OCI-LY7 (cell line): ENCODE measurements at regions not wholly inside any gene's neighbourhood (a gene's known extent, or its start where the extent isn't known, plus 50 kb on each side); places are given as distances from the start of the nearest gene placed in this dataset.

Experiments
- BruUV-seq: library from RNA; stranded (reverse); fragments of 400-500 nt; replicated peaks from 2 replicates; lab custom pipeline; 2021; lab: Mats Ljungman, UMichigan
- CTCF ChIA-PET: fragments of 300-600 bp; sonication (Branson Sonifier 250); formaldehyde crosslinking; loops from one replicate; lab custom pipeline; 2022; ENCODE audit warnings: antibody characterized with exemption; ENCODE audit not compliant: unreplicated experiment; lab: Charles Lee
- POLR2A ChIA-PET: fragments of 300-600 bp; sonication (Branson Sonifier 250); formaldehyde crosslinking; loops from one replicate; lab custom pipeline; 2022; ENCODE audit warnings: antibody characterized with exemption; lab: Charles Lee
- DNase-seq: peaks from one replicate; pipeline ENCODE4 v3.0.0-alpha.2; 2015; ENCODE audit warnings: low spot score
- H2AFZ ChIP-seq: fragments of 200-600 bp; sonication (generic), shearing (Covaris generic); 2 replicates; pipeline ENCODE4 v1.6.1; 2014; ENCODE audit warnings: mild to moderate bottlenecking, antibody characterized with exemption, low read length, moderate library complexity
- H3K27ac ChIP-seq: fragments of 200-600 bp; sonication (generic); 2 replicates; pipeline ENCODE4 v1.5.1; 2014; ENCODE audit warnings: mixed run types, low read depth, mild to moderate bottlenecking, moderate library complexity, low read length, inconsistent platforms; ENCODE audit not compliant: poor library complexity, severe bottlenecking
- H3K36me3 ChIP-seq: fragments of 200-600 bp; sonication (generic); 2 replicates; pipeline ENCODE4 v1.6.1; 2014; ENCODE audit warnings: mild to moderate bottlenecking, antibody characterized with exemption, low read length, moderate library complexity, mixed read lengths; ENCODE audit not compliant: insufficient read depth
- H3K4me1 ChIP-seq: fragments of 200-600 bp; sonication (generic); 2 replicates; pipeline ENCODE4 v1.5.1; 2014; ENCODE audit warnings: mild to moderate bottlenecking, low read length; ENCODE audit not compliant: insufficient read depth, poor library complexity, severe bottlenecking
- H3K4me2 ChIP-seq: fragments of 200-600 bp; sonication (generic); 2 replicates; pipeline ENCODE4 v1.6.1; 2014; ENCODE audit warnings: mild to moderate bottlenecking, low read length
- H3K4me3 ChIP-seq: fragments of 200-600 bp; sonication (generic); 2 replicates; pipeline ENCODE4 v1.5.1; 2014; ENCODE audit warnings: mild to moderate bottlenecking, low read depth, low read length; ENCODE audit not compliant: poor library complexity, severe bottlenecking
- H3K79me2 ChIP-seq: fragments of 200-600 bp; sonication (generic); 2 replicates; pipeline ENCODE4 v1.6.1; 2016; ENCODE audit warnings: low read depth, mild to moderate bottlenecking, low read length, moderate library complexity, mixed read lengths; ENCODE audit not compliant: insufficient read depth
- H3K9me2 ChIP-seq: fragments of 200-600 bp; sonication (generic); 2 replicates; pipeline ENCODE4 v1.6.1; 2016; ENCODE audit warnings: mild to moderate bottlenecking, low read length, mixed read lengths; ENCODE audit not compliant: insufficient read depth
- H3K9me3 ChIP-seq: fragments of 200-600 bp; sonication (generic); 2 replicates; pipeline ENCODE4 v1.6.1; 2014; ENCODE audit warnings: mild to moderate bottlenecking, mixed run types, low read length, mixed read lengths
- H4K20me1 ChIP-seq: fragments of 200-600 bp; sonication (generic); 2 replicates; pipeline ENCODE4 v1.6.1; 2014; ENCODE audit warnings: mild to moderate bottlenecking, antibody characterized with exemption, low read length, moderate library complexity, mixed read lengths; ENCODE audit not compliant: insufficient read depth
- EZH2phosphoT487 ChIP-seq: fragments of 200-600 bp; sonication (generic); IDR thresholded peaks from 2 replicates; pipeline ENCODE4 v1.6.1; 2018; ENCODE audit warnings: low read depth, borderline replicate concordance, mild to moderate bottlenecking, mixed run types, antibody characterized with exemption, low read length, moderate library complexity, mixed read lengths
- intact Hi-C: fragments of 100-400 bp; cut with micrococcal nuclease; formaldehyde crosslinking; loops from one replicate; pipeline ENCODE4 v1.10.0; 2022; ENCODE audit not compliant: unreplicated experiment
- TF ChIP-seq, protein P1 (sequence below): fragments of 200-600 bp; sonication (generic); conservative IDR thresholded peaks from 2 replicates; pipeline ENCODE4 v1.5.1; 2014; ENCODE audit warnings: mild to moderate bottlenecking, antibody characterized with exemption, low read length, moderate library complexity, mixed read lengths

DNA sequence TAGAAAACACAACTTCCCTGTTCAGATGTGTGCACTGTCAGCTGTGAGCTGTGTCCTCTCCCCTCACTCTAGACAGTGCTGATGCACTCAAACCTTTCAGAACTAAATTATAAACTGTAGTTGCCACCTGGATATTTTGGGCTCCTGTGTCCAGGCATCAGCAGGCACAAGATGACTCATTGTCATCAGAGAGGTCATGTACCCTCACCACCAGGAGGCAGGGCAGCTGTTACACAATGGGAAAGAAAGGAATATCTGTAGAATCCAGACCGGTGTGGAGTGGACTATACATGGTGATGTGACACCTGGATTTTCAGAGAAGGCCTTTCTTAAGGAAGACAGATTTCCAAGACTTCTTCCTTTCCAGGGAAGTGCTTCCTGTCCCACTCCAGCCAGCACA lies 854.4 kb upstream of the AGA start:
- no peaks in the 10 kb centered on the region for H3K36me3 ChIP-seq
- POLR2A ChIA-PET = no interaction called here
- DNase-seq = no peak
- H3K9me3 ChIP-seq = no peaks in the 10 kb centered on the region
- H3K9me2 ChIP-seq = no peaks in the 10 kb centered on the region
- H3K79me2 ChIP-seq = no peaks in the 10 kb centered on the region
- intact Hi-C loops = no loop called here
- TF ChIP-seq EZH2phosphoT487 = no peak
- TF ChIP-seq, protein P1, sequence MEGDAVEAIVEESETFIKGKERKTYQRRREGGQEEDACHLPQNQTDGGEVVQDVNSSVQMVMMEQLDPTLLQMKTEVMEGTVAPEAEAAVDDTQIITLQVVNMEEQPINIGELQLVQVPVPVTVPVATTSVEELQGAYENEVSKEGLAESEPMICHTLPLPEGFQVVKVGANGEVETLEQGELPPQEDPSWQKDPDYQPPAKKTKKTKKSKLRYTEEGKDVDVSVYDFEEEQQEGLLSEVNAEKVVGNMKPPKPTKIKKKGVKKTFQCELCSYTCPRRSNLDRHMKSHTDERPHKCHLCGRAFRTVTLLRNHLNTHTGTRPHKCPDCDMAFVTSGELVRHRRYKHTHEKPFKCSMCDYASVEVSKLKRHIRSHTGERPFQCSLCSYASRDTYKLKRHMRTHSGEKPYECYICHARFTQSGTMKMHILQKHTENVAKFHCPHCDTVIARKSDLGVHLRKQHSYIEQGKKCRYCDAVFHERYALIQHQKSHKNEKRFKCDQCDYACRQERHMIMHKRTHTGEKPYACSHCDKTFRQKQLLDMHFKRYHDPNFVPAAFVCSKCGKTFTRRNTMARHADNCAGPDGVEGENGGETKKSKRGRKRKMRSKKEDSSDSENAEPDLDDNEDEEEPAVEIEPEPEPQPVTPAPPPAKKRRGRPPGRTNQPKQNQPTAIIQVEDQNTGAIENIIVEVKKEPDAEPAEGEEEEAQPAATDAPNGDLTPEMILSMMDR = no peak
- no peak overlapping the region for H3K4me3 ChIP-seq
- no peak overlapping the region for H3K4me2 ChIP-seq
- H3K4me1 ChIP-seq = no peaks in the 10 kb centered on the region
- H3K27ac ChIP-seq = no peak overlapping the region
- no peaks in the 10 kb centered on the region for H4K20me1 ChIP-seq
- CTCF ChIA-PET = no interaction called here
- H2AFZ ChIP-seq = no peak overlapping the region
- no TSS peak for BruUV-seq

DNA sequence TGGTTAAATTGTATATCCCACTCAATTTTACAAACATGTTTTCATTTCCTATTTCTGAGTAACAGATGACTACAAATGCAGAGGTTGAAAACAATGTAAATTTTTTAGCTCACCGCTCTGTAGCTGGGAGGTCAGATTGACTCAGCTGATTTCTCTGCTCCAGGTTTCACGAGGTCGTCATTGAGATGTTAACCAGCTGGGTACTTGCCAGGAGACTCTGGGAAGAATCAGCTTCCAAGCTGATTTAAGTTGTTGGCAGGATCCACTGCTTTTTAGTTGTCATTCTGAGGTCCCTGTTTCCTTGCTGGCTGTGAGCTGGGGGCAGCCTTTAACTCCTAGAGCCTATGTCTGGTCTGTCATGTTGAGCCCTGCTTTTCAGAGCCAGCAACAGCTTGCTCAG lies 864.3 kb upstream of the AGA start:
- Histone ChIP-seq H3K4me1 (no peaks in the 10 kb centered on the region), H3K9me2 (no peaks in the 10 kb centered on the region), H2AFZ (no peak overlapping the region), H3K27ac (no peak overlapping the region), H3K79me2 (no peaks in the 10 kb centered on the region), H4K20me1 (no peaks in the 10 kb centered on the region), H3K9me3 (no peaks in the 10 kb centered on the region), H3K4me3 (no peak overlapping the region), H3K4me2 (no peak overlapping the region), H3K36me3 (no peaks in the 10 kb centered on the region)
- no peak for TF ChIP-seq EZH2phosphoT487
- TF ChIP-seq, protein P1 = no peak
- no peak for DNase-seq
- intact Hi-C loops = no loop called here
- BruUV-seq = no TSS peak
- ChIA-PET CTCF (no interaction called here), POLR2A (interaction anchor here (1.1 kb wide), 1 partner anchor 25 kb away, joined by 3 read pairs; no protein-coding TSS in a partner anchor)

DNA sequence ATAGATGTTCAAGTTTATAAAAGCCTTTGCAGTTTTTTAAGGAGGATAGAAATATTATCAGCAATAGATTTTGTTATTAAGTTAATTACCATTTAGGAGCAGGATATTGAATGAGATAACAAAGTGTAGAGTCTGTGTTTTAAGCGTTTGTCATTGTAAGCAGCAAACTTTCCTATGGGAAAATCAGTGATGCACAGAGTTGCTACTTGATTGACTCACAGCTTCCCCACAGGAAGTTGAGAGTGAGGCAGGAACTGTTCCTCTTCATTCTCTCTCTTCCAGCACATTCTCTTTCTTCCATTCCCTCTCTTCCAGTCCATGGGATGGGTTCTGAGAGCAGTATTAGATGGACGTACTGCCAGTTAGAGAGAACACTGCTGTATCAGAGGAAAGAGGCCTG lies 867.7 kb upstream of the AGA start:
- Histone ChIP-seq H3K36me3 (no peaks in the 10 kb centered on the region), H3K27ac (no peak overlapping the region), H3K9me2 (no peaks in the 10 kb centered on the region), H3K9me3 (no peaks in the 10 kb centered on the region), H4K20me1 (no peaks in the 10 kb centered on the region), H3K79me2 (no peaks in the 10 kb centered on the region), H3K4me2 (no peak overlapping the region), H3K4me3 (no peak overlapping the region), H2AFZ (no peak overlapping the region), H3K4me1 (no peaks in the 10 kb centered on the region)
- CTCF ChIA-PET = no interaction called here
- DNase-seq = no peak
- intact Hi-C loops = no loop called here
- POLR2A ChIA-PET = interaction anchor here (0.6 kb wide), 1 partner anchor 17 kb away, joined by 3 read pairs; no protein-coding TSS in a partner anchor
- no TSS peak for BruUV-seq
- TF ChIP-seq EZH2phosphoT487 = no peak
- TF ChIP-seq, protein P1 = no peak
